IMR-90 (cell line): ENCODE measurements at regions not wholly inside any gene's neighbourhood (a gene's known extent, or its start where the extent isn't known, plus 50 kb on each side); places are given as distances from the start of the nearest gene placed in this dataset.
A peak's percentile ranks its signal among the peaks of the same experiment; 100 is the strongest.

Source experiments
- ATAC-seq: fragments of 200-7000 bp; cut with Tn5 transposase; 2 replicates; pipeline ENCODE4 v1.9.1; 2020; ENCODE audit warnings: low read depth, mild to moderate bottlenecking, moderate library complexity
- BruUV-seq: library from RNA; stranded (reverse); fragments of 400-500 nt; replicated peaks from 2 replicates; lab custom pipeline; 2021; lab: Mats Ljungman, UMichigan
- CTCF ChIA-PET: fragments of 300-600 bp; formaldehyde crosslinking; extraction: SDS; loops from one replicate; lab custom pipeline; 2021; ENCODE audit warnings: antibody characterized with exemption; lab: Yijun Ruan, JAX
- POLR2A ChIA-PET: fragments of 300-600 bp; sonication (Branson Sonifier 250); formaldehyde crosslinking; loops from one replicate; lab custom pipeline; 2022; ENCODE audit warnings: antibody characterized with exemption; ENCODE audit not compliant: unreplicated experiment; lab: Charles Lee
- DNase-seq: peaks from one replicate; pipeline ENCODE4 v3.0.0; 2013
- H2AFZ ChIP-seq: replicated peaks from 2 replicates; pipeline ENCODE3; 2013; ENCODE audit warnings: low read length, mild to moderate bottlenecking; ENCODE audit not compliant: poor library complexity
- H2AK5ac ChIP-seq: 2 replicates; pipeline ENCODE4 v1.6.1; 2013; ENCODE audit warnings: low read depth, low read length, inconsistent platforms
- H2AK9ac ChIP-seq: replicated peaks from 2 replicates; pipeline ENCODE3; 2013; ENCODE audit warnings: mild to moderate bottlenecking, low read depth, low read length, moderate library complexity; ENCODE audit not compliant: poor library complexity
- H2BK120ac ChIP-seq: 2 replicates; pipeline ENCODE4 v1.6.1; 2013; ENCODE audit warnings: low read depth, low read length, inconsistent platforms
- H2BK15ac ChIP-seq: 3 replicates; pipeline ENCODE4 v1.6.1; 2013; ENCODE audit warnings: low read depth, low read length, inconsistent platforms
- H2BK20ac ChIP-seq: 2 replicates; pipeline ENCODE4 v1.6.1; 2013; ENCODE audit warnings: low read depth, mild to moderate bottlenecking, inconsistent platforms, low read length, moderate library complexity
- H2BK5ac ChIP-seq: 2 replicates; pipeline ENCODE4 v1.6.1; 2013; ENCODE audit warnings: mild to moderate bottlenecking, low read depth, low read length, inconsistent platforms; ENCODE audit not compliant: poor library complexity, severe bottlenecking
- H3K14ac ChIP-seq: replicated peaks from 2 replicates; pipeline ENCODE4 v1.6.1; 2013; ENCODE audit warnings: low read depth, low read length, inconsistent platforms
- H3K18ac ChIP-seq: 2 replicates; pipeline ENCODE4 v1.6.1; 2013; ENCODE audit warnings: low read depth, low read length, control low read depth
- H3K23ac ChIP-seq: 2 replicates; pipeline ENCODE4 v1.6.1; 2013; ENCODE audit warnings: low read depth, low read length, inconsistent platforms
- H3K27ac ChIP-seq: 2 replicates; pipeline ENCODE4 v1.5.1; 2013; ENCODE audit warnings: mild to moderate bottlenecking, control low read depth, low read length; ENCODE audit not compliant: insufficient read depth
- H3K27me3 ChIP-seq: 2 replicates; pipeline ENCODE4 v1.6.1; 2013; ENCODE audit warnings: low read length; ENCODE audit not compliant: control insufficient read depth, insufficient read depth
- H3K36me3 ChIP-seq: 2 replicates; pipeline ENCODE4 v1.6.1; 2013; ENCODE audit warnings: low read length, mixed read lengths; ENCODE audit not compliant: control insufficient read depth, insufficient read depth
- H3K4ac ChIP-seq: 2 replicates; pipeline ENCODE4 v1.6.1; 2013; ENCODE audit warnings: low read depth, low read length, inconsistent platforms
- H3K4me1 ChIP-seq: 2 replicates; pipeline ENCODE4 v1.6.1; 2013; ENCODE audit warnings: low read length, mixed read lengths; ENCODE audit not compliant: control insufficient read depth, insufficient read depth
- H3K4me2 ChIP-seq: 2 replicates; pipeline ENCODE4 v1.6.1; 2013; ENCODE audit warnings: low read depth, mild to moderate bottlenecking, control low read depth, low read length, moderate library complexity
- H3K4me3 ChIP-seq: 2 replicates; pipeline ENCODE4 v1.5.1; 2013; ENCODE audit warnings: low read depth, mild to moderate bottlenecking, control low read depth, low read length, moderate library complexity; ENCODE audit not compliant: insufficient read depth
- H3K56ac ChIP-seq: 2 replicates; pipeline ENCODE4 v1.6.1; 2013; ENCODE audit warnings: low read length, inconsistent platforms; ENCODE audit not compliant: insufficient read depth; ENCODE audit errors: extremely low read depth
- H3K79me1 ChIP-seq, 2 experiments: 2 replicates each; pipeline ENCODE4 v1.6.1; 2013; ENCODE audit warnings: low read length in 2 of 2, inconsistent platforms in 1 of 2, low read depth in 1 of 2
- H3K9ac ChIP-seq: 2 replicates; pipeline ENCODE4 v1.6.1; 2013; ENCODE audit warnings: low read depth, low read length, control low read depth
- H3K9me1 ChIP-seq: 2 replicates; pipeline ENCODE4 v1.6.1; 2013; ENCODE audit warnings: low read length, inconsistent platforms; ENCODE audit not compliant: insufficient read depth
- H3K9me3 ChIP-seq: 2 replicates; pipeline ENCODE4 v1.6.1; 2013; ENCODE audit warnings: low read length; ENCODE audit not compliant: control insufficient read depth, insufficient read depth
- H4K20me1 ChIP-seq: 2 replicates; pipeline ENCODE4 v1.6.1; 2013; ENCODE audit warnings: low read length, inconsistent platforms; ENCODE audit not compliant: insufficient read depth
- H4K5ac ChIP-seq: 2 replicates; pipeline ENCODE4 v1.6.1; 2013; ENCODE audit warnings: mild to moderate bottlenecking, low read depth, low read length, control low read depth
- H4K8ac ChIP-seq, 2 experiments: 2 replicates each; pipeline ENCODE4 v1.6.1; 2013; ENCODE audit warnings: low read depth in 2 of 2, low read length in 2 of 2, control low read depth in 1 of 2, inconsistent platforms in 1 of 2
- H4K91ac ChIP-seq: 2 replicates; pipeline ENCODE4 v1.6.1; 2013; ENCODE audit warnings: low read depth, low read length, inconsistent platforms; ENCODE audit not compliant: insufficient read depth
- BHLHE40 ChIP-seq: fragments of 150-350 bp; IDR thresholded peaks from 2 replicates; pipeline ENCODE4 v1.6.1; 2016; ENCODE audit warnings: mild to moderate bottlenecking, low read depth, low read length
- CHD1 ChIP-seq: IDR thresholded peaks from 2 replicates; pipeline ENCODE4 v1.6.1; 2012; ENCODE audit warnings: low read depth, low read length, improper control_type of control experiment
- FOS ChIP-seq: fragments of 150-350 bp; IDR thresholded peaks from 2 replicates; pipeline ENCODE4 v1.6.1; 2016; ENCODE audit warnings: low read depth, low read length
- MAFK ChIP-seq: IDR thresholded peaks from 2 replicates; pipeline ENCODE4 v1.6.1; 2012; ENCODE audit warnings: low read depth, low read length, improper control_type of control experiment
- MAZ ChIP-seq: IDR thresholded peaks from 2 replicates; pipeline ENCODE4 v1.6.1; 2012; ENCODE audit warnings: low read depth, mild to moderate bottlenecking, low read length, improper control_type of control experiment, moderate library complexity, borderline replicate concordance
- MXI1 ChIP-seq: IDR thresholded peaks from 2 replicates; pipeline ENCODE4 v1.6.1; 2012; ENCODE audit warnings: low read depth, mild to moderate bottlenecking, low read length, moderate library complexity, borderline replicate concordance
- POLR2A ChIP-seq: IDR thresholded peaks from 2 replicates; pipeline ENCODE4 v1.6.1; 2012; ENCODE audit warnings: mild to moderate bottlenecking, low read depth, low read length
- RAD21 ChIP-seq: IDR thresholded peaks from 2 replicates; pipeline ENCODE4 v1.6.1; 2012; ENCODE audit warnings: low read length, improper control_type of control experiment
- RCOR1 ChIP-seq: IDR thresholded peaks from 2 replicates; pipeline ENCODE4 v1.6.1; 2012; ENCODE audit warnings: mild to moderate bottlenecking, low read length, improper control_type of control experiment; ENCODE audit not compliant: insufficient replicate concordance
- RFX5 ChIP-seq: IDR thresholded peaks from 2 replicates; pipeline ENCODE4 v1.8.0; 2012; ENCODE audit warnings: low read depth, mild to moderate bottlenecking, low read length, moderate library complexity
- SMC3 ChIP-seq: fragments of 150-350 bp; IDR thresholded peaks from 2 replicates; pipeline ENCODE4 v1.6.1; 2016; ENCODE audit warnings: low read depth, mild to moderate bottlenecking, antibody characterized with exemption, low read length, moderate library complexity
- USF2 ChIP-seq: fragments of 150-350 bp; IDR thresholded peaks from 2 replicates; pipeline ENCODE4 v1.6.1; 2017; ENCODE audit warnings: mild to moderate bottlenecking, antibody characterized with exemption, low read length, low read depth
- dilution Hi-C: fragments of 300-500 bp; cut with HindIII; formaldehyde crosslinking; loops from one replicate; pipeline ENCODE4 v1.14.3; 2018; ENCODE audit warnings: low sequenced_read_pairs; ENCODE audit not compliant: unreplicated experiment
- in situ Hi-C: fragments of 300-500 bp; cut with MboI; formaldehyde crosslinking; loops from 3 replicates; pipeline ENCODE4 v1.14.3; 2019; ENCODE audit warnings: low sequenced_read_pairs, inconsistent platforms, mixed read lengths
- intact Hi-C: fragments of 100-400 bp; cut with micrococcal nuclease; formaldehyde crosslinking; loops from 2 replicates; pipeline ENCODE4 v1.10.0; 2022
- TF ChIP-seq, protein P1 (sequence below): fragments of 150-350 bp; IDR thresholded peaks from 2 replicates; pipeline ENCODE4 v1.6.1; 2016; ENCODE audit warnings: low read depth, mild to moderate bottlenecking, low read length, moderate library complexity, borderline replicate concordance

DNA sequence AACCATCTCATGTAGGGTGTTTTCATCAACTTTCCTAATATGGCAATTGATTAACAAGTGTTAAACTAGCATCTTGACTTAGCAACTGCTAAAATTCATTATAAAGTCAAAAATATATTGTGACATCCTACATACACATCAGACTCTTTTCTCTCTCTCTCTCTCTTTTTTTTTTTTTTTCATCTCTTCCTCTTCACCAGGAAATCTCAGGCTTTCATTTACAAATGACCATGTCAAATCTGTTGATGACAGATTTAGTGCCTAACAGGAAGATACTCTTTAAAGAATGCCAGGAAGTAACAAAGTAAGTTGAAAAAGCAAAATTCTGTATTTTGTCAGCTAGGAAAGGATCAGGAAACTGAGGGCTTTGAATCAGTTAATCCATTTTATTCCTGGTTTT, 365.5 kb downstream of the PCDH7 start:
- ATAC-seq, result no peak

More for the DNA sequence above, 365.5 kb downstream of the PCDH7 start:
- Histone ChIP-seq H3K27me3 (no peaks in the 10 kb centered on the region), H2AK9ac (no peak overlapping the region), H4K20me1 (no peaks in the 10 kb centered on the region), H3K4me2 (no peak overlapping the region), H2BK20ac (0 out of 2 replicates have a peak overlapping the region, but pooled peaks have one; percentile 5), H3K23ac (no peak overlapping the region), H3K56ac (no peak overlapping the region), H3K14ac (no peak overlapping the region), H3K4me1 (peaks cover 4% of the 10 kb centered on the region), H4K8ac (peak overlapping the region in 1 of 2 experiments; percentile 5; a peak in 1 of 4 replicates), H2BK120ac (0 out of 2 replicates have a peak overlapping the region, but pooled peaks have one; percentile 32), H3K9me1 (peaks cover 2% of the 10 kb centered on the region; the same call in 1 of the 2 replicates), H3K4ac (no peak overlapping the region), H2BK15ac (no peak overlapping the region), H2AK5ac (no peak overlapping the region), H2AFZ (no peak overlapping the region), H3K27ac (no peak overlapping the region), H4K5ac (no peak overlapping the region), H3K4me3 (no peak overlapping the region), H3K36me3 (no peaks in the 10 kb centered on the region), H3K79me1 (no peaks in the 10 kb centered on the region), H4K91ac (no peak overlapping the region; the same call in 1 of the 2 replicates), H2BK5ac (no peak overlapping the region), H3K9ac (no peak overlapping the region), H3K9me3 (no peaks in the 10 kb centered on the region), H3K18ac (no peak overlapping the region)
- ChIA-PET CTCF (interaction anchor here (1.0 kb wide), 1 partner anchor 20 kb away, joined by 3 read pairs; no protein-coding TSS in a partner anchor), POLR2A (no interaction called here)
- intact Hi-C loops, result no loop called here
- in situ Hi-C loops, result no loop called here
- TF ChIP-seq RFX5, result no peak
- TF ChIP-seq MXI1, result no peak
- no peak for TF ChIP-seq FOS
- TF ChIP-seq MAZ, result no peak
- TF ChIP-seq MAFK, result no peak
- TF ChIP-seq CHD1, result no peak
- TF ChIP-seq BHLHE40, result no peak
- no peak for TF ChIP-seq SMC3
- TF ChIP-seq RCOR1, result no peak
- TF ChIP-seq, protein P1, sequence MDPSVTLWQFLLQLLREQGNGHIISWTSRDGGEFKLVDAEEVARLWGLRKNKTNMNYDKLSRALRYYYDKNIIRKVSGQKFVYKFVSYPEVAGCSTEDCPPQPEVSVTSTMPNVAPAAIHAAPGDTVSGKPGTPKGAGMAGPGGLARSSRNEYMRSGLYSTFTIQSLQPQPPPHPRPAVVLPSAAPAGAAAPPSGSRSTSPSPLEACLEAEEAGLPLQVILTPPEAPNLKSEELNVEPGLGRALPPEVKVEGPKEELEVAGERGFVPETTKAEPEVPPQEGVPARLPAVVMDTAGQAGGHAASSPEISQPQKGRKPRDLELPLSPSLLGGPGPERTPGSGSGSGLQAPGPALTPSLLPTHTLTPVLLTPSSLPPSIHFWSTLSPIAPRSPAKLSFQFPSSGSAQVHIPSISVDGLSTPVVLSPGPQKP, result no peak
- no peak for TF ChIP-seq RAD21
- no peak for TF ChIP-seq POLR2A
- no peak for TF ChIP-seq USF2
- no peak for DNase-seq
- BruUV-seq, result no TSS peak
- dilution Hi-C loops, result no loop called here
